GM21367 (cell line): ENCODE measurements at regions not wholly inside any gene's neighbourhood (a gene's known extent, or its start where the extent isn't known, plus 50 kb on each side); places are given as distances from the start of the nearest gene placed in this dataset.

Experiments
- ATAC-seq: cut with Tn5 transposase; IDR thresholded peaks from one replicate; pipeline ENCODE4 v1.9.1; 2021; ENCODE audit not compliant: unreplicated experiment

DNA sequence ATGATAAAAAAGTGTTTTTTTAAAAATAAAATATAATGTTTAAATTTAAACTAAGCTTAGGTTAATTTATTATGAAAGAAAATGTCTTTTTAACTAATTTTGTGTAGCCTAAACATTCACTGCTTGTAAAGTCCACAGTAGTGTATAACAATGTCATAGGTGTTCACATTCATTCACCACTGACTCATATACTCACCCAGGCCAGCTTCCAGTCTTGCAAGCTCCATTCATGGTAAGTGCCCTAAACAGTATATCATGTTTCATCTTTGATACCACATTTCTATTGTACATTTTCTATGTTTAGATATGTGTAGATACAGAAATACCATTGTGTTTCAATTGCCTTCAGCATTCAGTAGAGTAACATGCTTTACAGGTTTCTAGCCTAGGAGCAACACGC, 530.3 kb downstream of the EPHA5 start:
- no peak for ATAC-seq

DNA sequence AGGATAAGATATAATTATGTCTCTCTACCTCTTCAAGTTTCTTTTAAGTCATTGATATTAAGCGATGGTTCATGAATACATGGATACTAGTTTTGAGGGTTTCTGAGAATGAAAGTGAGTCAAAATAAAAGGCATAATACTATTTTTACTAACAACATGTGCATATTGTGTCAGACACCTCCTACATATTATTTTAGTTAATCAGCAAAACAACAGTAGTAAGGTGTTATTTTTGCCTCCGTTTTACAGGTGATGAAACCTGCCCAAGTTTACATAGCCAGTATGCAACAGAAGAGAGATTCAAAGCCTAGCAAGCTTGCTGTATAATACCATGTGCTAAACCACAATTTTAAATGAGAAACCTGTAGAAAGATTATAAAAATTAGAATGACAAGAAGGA, 544.1 kb downstream of the EPHA5 start:
- no peak for ATAC-seq

DNA sequence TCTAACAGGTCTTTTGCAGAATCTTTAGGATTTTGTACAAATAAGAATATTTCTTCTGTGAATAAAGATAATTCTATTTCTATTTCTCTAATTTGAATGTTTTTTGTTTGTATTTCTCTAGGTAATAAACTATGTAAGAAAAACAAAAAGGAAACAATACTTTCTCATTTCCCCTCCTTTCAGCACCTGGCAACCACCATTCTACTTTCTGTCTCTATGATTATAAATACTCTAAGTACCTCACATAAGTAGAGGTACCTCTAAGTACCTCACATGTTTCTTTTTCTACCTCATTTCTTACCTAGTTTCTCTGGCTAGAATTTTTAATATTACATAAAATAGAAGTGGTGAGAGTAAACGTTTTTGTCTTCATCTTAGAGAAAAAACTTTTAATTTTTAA, 550.0 kb downstream of the EPHA5 start:
- no peak for ATAC-seq

DNA sequence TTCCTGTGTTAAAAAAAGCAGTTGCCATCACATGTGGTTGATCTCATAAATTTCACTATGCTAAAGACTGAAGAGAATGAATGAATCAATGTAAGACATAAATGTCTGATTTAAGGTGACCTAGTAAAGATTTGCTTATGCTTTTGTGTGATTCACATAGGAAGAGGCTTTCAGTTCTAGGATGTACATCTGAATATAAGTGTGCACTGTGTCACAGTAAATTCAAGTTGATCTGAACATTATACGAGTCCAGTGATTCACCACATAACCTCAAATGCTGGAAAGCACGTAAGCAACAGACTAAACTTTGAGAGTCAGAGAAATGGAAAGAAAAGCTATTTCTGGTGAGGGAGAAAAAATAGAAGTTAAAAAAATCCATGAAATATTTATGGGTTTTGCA, 567.9 kb downstream of the EPHA5 start:
- no peak for ATAC-seq

DNA sequence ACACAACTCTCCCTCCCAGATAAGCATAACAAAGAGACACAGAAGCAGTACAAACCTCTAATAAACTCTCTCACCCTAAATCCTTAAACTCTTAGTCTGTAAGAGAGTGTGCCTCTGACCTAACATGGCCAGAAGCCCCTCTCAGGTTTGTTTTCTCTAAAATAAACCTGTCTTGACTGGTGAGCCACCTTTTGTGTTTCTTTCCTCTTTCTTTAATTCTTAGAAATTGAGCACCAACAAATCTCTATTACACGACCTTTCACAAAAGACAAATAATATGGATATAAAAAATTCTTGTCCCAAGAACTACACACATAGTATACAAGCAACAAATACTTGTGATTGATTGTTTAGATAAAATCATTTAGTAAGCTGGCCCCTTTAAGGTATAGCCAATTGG, 573.7 kb downstream of the EPHA5 start:
- ATAC-seq: no peak

DNA sequence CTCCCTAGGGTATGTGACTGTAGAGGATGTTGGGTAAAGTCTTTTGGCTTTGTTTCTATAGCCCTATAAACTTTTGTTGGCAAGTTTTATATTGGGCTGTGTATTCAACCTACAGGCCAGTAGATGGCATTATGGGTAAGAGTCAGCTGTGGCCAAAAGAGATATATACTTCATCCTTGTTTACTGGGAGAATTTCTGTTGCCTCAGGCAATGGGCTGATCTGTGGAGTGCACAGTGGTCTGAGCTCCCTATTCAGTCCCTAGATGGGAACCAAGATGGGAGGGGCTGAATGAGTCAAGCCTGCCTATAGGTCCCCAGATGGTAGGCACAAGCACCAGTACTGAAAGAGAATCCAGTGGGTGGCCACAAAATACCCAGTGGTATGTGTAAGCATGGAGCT, 580.6 kb downstream of the EPHA5 start:
- ATAC-seq: no peak

DNA sequence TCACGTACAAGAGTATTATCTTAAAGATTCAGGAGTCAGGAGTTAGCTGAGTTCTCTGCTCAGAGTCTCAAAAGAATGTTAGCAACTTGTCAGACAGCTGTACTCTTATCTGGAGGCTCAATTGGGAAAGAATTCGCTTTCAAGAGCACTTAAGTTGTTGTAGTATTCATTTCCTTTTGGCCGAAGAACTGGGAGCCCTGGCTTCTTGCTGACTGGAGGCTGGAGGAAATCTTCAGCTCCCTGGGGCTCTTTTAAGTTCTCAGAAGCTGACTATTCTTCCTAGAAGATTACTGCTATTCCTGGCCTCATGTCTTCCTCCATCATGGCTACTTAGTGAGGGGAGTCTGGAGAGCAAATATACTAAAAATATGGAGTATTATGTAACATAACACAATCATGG, 587.2 kb downstream of the EPHA5 start:
- ATAC-seq: no peak

DNA sequence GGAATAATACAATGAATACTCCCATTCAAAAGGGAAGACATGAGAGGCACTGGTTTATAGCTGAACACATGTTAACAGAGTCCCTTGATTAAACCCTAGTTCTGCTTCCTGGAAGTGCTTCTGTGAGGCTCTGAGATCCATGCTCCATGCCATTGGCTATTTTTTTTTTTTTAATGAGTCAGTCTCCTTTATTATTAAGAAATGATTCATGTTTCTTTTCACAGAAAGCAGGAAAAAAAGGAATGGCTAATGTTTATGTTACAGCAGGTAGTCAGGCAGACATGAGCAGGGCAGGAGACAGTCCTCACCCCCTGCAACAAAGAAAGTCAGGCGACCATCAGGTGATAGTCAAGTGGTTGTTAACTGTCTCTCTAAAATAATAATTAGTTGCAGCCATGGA, 598.7 kb downstream of the EPHA5 start:
- no peak for ATAC-seq

DNA sequence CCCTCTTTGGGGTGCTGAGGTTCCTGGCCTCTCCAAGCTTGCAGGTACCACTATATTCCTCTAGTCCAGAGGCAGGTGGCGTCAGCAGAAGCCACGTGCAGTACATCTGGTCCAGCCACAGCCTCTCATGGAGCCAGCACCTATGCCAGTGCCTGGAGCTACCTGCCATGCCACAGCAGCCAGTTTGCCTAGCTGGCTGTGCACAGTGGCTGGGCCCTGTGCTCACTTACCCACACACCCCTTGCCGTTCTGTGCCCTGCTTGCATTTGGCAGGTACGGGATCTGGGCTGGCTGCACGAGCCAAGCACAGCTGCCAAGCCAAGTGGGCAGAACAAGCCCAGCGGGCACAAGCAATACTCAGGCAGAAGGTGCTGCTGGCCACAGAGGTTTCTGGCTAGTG, 601.1 kb downstream of the EPHA5 start:
- no peak for ATAC-seq

DNA sequence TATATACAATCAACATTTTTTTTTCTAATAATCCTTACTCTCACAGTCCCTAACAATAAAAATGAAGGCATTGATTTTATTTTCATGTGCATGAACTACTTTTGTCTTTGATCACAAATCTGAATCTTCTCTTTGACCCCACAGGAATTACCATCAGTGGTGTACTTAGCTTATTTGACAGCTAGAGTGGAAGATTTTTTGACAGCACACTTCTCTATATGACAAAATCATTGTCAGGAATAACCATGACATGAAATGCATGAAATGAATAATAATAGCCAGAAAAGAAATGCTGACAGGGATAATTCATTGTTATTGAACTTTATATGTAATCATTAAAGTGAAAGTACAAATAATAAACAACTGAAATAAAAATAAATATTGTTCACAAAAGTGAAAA, 604.2 kb downstream of the EPHA5 start:
- ATAC-seq: no peak

DNA sequence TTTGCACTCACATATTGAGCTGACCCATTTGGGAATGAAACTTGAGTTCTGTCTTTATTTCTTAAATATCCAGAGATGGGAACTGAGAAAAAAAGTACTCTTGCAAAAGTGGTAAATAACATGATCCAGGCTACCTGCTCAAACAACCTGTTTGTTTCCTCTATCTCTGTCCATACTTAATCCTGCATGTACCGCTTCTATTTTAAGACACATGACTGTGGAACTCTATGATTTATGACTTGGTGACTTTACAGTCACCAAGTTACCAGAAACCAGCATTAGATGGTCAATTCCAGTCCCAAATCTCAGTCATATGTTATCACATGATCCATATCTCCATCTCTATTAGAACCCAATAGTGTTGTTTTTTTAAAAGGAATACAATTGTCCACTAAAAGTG, 606.7 kb downstream of the EPHA5 start:
- no peak for ATAC-seq

DNA sequence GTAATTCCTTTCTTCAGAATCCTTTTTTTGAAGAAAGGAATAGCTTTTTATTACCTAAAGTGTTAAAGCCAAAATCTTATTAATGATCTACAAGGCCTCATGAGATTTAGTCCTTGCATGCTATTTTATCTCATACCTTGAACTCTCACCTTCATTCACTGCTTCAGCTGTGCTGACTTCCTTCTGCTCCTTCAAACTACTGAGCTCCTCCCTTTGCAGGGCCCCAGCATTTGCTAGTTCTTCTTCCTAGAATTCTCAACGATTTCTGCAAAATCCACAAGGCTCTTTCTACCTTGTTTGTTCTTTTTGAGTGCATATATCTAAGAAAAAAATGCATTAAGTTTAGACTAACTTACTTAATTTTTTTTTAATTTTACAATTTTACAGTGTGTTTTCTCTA, 619.5 kb downstream of the EPHA5 start:
- no peak for ATAC-seq

DNA sequence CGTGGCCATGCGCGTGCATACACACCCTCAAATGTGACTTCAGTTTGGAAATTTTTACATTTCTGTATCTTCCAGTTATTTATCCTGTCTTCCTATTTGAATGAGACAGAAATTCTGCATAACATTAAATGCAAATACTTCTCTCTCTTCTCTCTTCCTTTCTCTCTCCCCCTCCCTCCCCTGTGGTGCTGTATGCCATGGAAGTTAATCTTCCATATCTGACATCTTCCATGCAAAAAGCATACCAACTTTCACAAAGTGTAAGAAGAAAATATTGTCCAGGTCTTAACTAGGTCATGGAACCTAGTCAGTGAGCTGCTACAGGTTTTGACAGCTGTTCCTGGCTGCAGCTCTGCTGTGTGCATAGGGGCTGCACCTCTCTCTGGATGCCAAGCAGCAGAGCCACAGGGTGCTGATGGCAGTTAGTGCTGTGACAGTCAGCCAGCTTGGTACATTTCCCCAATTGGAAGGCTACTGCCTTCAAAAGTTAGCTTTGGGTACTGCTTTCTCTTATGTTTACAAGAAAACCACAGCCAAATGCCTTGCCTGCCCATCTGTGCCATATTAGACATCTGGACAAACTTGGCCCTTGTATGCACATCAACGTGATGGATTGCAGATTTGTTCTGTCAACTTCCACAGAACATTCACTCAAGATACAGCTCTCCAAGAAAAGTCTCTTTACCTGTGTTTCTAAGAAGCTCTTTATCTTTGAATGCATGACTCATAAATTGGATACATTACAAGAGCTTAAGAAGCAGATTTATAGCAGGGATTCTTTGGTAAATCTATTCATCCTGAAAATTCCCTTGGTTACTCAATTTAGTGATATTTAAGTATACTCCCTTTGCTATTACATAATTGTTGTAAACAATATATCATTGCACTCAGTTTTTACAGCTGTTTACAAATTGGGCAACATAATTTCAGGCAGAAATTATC, 623.8 kb downstream of the EPHA5 start:
- ATAC-seq: no peak

DNA sequence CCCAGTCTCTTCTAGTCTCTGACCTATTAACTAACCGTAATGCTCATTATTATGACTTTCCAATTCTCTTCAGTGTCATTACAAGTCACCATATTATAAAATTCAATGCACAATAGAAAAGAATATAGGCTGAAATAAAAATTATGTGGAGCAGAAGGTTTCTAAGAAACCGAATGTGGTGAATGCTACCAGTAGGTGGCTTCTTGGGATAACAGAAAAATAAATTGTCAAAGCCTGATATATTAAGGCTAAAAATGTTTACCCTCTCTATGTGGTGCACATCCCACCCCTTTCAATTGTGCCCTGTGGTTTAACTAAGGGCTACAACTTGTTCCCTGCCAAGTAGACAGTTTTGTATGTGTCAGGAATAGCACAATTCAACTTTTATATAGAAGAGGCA, 624.6 kb upstream of the TECRL start:
- no peak for ATAC-seq

DNA sequence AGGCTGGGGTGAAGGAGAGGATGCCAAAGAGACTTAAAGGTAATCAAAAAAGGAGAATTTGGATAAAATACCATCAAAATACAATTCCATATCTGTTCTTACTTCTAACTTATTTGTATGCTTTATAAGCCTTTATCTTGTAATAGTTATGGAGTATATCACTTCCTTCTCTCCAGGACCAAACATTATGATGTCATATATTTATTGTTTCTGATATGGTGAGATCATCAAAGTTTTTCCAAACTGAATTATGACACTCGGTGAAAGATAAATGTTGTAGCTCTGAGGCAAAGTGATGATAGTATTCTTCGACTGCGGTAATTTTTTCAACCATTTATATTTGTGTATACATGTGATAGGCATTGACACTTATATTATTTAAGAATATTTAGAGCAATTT, 619.3 kb upstream of the TECRL start:
- ATAC-seq: no peak

DNA sequence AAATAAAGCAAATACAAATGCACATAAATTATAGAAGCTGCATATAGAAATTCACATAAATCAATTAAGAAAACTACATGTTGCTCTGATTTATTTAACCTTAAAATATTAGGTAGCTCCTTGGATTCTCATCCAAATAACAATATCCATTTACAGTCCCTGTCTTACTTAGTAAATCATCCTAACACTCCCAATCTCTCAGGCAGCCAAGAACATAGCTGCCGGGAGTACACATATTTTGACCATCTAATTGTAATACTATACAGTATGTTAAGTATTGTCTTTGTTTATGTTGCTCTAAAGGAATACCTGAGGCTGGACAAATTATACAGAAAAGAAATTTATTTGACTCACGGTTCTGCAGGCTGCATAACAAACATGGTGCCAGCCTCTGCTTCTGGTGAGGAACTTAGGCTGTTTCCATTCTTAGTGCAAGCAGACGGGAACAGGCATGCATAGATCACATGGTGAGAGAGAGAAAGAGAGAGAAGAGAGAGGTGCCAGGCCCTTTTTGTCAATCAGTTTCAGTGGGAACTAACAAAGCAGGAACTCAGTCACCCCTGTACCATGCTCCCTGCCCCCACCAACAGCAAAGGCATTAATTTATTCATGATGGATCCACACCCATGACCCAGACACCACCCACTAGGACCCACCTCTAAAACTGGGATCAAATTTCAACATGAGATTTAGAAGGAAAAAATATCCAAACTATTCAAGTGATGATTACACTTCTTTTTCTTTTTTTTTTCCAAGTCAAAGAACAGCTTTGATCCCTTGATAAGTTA, 614.8 kb upstream of the TECRL start:
- ATAC-seq: no peak

DNA sequence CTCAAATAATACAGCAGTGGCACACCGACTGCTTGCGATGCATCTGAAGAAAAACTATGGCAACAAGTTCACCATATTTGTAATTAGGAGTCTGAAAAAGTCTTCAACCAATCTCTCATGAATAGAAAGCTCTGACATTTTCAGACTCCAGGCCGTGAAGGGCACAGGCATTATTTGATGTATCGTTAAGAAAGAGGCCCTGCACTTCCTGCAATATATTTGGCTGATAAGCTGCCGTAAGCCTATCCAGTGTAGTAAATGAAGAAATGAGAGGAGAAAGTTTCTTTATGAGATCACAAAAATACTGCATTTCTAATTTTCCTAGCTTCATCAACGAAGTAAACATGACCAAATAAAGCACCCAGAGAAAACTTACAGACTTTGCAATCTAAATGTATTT, 613.8 kb upstream of the TECRL start:
- no peak for ATAC-seq

DNA sequence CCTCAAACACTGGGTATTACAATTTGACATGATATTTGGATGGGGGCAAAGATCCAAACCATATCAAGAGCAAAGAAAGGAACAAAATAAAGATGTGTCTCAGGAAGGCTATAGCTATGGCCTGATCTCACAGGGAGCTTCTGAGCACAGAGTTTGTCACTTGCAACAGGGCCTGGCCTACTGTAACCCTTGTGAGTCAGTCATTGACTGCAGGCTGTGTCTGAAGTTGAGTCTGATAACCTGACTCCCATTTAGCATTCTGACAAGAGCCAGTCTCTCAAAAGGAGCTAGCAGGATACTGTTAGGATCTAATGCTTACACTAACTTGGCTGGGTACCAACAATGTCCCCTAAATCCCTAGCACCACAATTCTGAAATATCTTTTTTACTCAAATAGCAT, 612.5 kb upstream of the TECRL start:
- ATAC-seq: no peak

DNA sequence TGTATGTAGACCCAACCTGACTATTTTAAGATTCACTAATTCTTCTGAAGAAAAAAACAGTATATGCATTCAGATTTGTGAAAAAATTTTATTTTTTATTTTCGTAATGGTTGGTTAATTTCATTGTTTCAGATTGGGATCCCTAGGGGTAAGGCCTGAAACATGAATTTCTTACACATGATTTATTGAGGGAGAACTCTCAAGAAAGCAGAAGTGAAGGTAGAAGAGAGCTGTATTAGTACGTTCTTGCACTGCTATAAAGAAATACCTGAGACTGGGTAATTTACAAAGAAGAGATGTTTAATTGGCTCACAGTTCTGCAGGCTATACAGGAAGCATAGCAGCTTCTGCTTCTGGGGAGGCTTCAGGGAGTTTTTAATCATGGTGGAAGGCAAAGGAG, 611.9 kb upstream of the TECRL start:
- ATAC-seq: no peak

DNA sequence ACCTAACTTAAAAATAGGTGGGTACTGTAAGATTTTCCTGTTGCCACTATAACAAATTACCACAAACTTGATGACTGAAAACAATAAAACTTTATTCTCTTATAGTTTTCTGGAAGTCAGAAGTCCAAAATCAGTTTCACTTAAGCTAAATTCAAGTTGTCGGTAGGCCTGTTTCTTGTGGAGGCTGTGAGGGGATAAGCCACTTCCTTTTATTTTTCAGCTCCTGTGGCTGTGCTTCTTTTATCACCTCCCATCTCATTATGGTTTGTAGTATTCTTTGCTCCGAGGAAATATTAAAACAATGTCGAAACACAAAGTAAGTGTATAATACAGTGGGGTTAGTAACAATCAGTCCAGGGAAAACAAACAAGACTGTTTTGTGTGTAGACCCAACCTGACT, 610.5 kb upstream of the TECRL start:
- no peak for ATAC-seq

DNA sequence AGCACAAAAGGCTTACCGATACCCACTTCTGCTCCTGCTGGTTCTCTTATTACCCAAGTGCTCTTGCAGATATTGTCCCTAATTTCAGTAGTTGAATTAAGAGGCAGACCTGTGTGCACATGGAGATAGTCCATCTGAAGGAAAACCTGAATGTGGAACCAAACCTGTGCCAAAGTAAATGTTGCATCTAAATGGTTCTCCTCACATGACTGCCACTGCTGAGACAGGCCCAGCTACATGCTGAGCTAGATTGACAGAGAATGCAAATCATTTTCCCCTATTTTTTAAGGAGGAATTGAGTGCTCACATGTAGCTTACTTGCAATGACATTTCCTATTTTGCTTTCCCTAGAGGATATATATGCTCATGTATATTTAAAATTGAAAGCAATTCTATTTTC, 609.1 kb upstream of the TECRL start:
- ATAC-seq: no peak

DNA sequence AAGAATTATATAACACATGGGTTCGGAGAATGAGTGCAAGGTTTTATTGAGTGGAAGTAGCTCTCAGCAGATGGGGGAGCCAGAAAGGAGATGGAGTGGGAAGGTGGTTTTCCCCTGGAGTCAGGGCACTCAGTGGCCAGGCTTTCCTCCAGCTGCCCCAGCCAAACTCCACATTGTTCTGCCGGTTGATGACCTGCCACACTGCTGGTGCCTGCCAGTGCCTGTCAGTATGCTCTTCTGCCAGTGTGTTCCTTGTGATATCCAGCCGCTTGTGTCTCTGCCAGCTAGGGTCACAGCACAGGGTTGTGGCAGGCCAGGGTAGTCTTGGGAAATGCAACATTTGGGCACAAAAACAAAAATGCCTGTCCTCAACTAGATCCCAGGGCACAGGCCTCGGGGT, 604.8 kb upstream of the TECRL start:
- no peak for ATAC-seq
